SH-SY5Y (cell line): ENCODE measurements at regions not wholly inside any gene's neighbourhood (a gene's known extent, or its start where the extent isn't known, plus 50 kb on each side); places are given as distances from the start of the nearest gene placed in this dataset.
A peak's percentile ranks its signal among the peaks of the same experiment; 100 is the strongest.

Source experiments
- GATA2 ChIP-seq: IDR thresholded peaks from 2 replicates; pipeline ENCODE4 v1.6.1; 2011; ENCODE audit warnings: mild to moderate bottlenecking, low read depth, low read length
- GATA3 ChIP-seq: IDR thresholded peaks from 2 replicates; pipeline ENCODE4 v1.6.1; 2011; ENCODE audit warnings: low read depth, mild to moderate bottlenecking, low read length, moderate library complexity

GRCh38 chr2:208545403-208546042 is 138.9 kb downstream of the PTH2R start:
- no peak for TF ChIP-seq GATA2
- no peak for TF ChIP-seq GATA3

DNA sequence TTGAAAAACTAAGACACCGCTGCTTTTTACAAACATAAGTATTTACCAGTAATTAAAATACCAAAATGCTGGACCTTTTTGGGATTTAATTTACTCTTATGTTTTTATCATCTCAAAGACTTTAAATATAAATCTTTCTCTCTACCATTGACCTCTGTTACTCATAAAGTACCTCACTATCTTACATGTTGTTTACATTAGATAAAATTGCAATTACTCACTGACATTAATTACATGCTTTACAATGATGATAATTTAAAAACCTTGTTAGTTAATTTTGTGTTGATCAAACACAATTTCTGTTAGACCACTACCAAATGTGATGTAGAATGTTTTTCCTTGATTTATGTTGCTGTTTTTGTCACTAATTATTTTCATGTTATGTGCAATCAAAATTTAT is 139.5 kb downstream of the PTH2R start:
- TF ChIP-seq GATA2: no peak
- TF ChIP-seq GATA3: no peak

GRCh38 chr2:208546860-208547650 is 140.5 kb downstream of the PTH2R start:
- no peak for TF ChIP-seq GATA3
- TF ChIP-seq GATA2: no peak

DNA sequence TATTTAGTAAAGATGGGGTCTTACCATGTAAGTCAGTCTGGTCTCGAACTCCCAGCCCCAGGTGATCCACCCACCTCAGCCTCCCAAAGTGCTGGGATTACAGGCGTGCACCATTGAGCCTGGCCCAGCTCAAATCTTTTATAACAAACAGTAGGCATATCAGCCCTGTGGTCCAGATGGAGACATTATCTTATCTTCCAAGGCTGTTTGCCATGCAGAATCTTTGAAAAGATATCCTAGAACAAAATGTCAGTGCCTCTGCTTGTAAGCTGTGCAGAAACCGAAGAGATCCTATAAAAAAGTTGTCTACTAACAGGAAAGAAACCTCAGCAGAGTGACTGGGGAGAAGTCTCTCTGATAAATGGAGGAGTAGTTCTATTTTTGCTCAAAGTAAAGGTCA is 142.1 kb downstream of the PTH2R start:
- TF ChIP-seq GATA3 (no peak), GATA2 (no peak)

DNA sequence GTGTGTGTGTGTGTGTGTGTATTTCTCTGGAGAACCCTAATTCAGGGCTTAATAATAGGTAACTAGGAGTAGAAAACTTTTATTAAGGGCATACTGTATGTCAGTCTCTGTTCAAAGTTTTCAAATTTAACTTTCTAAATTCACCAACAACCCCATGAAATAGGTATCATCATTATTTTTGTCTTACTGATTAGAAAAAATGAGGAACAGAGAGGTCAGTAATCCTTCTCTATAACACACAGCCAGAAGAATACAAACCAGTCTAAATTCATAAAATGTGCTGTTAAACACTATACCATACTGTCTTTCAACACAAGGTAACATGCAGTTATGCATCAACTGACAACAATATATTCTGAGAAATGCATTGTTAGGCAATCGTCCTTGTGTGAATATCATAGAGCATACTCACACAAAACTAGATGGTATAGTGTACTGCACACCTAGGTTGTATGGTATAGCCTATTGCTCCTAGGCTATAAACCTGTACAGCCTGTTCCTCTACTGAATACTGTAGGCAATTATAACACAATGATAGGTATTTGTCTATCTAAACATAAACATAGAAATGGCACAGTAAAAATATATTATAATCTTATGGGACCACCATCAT is 143.1 kb downstream of the PTH2R start:
- no peak for TF ChIP-seq GATA3
- no peak for TF ChIP-seq GATA2

DNA sequence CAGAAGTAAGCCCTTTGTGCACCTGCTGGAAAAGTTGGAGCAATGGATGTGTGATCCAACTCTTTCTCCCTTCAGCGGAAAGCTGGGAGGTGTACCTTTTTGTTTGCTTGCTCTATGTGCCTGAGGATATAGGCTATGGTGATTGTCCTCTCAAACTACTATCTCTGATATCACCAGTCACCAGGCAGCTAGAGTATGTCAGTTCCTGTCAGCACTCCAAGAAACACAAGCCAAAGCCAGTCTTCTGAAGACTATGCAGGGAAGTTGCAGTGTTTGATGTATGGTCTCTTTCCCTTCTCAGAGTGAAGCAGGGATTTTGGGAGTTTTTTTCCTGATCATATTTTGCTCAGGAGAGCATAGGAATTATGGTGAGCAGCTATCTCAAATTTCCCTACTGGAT is 146.4 kb downstream of the PTH2R start:
- TF ChIP-seq GATA2: no peak
- TF ChIP-seq GATA3: no peak

DNA sequence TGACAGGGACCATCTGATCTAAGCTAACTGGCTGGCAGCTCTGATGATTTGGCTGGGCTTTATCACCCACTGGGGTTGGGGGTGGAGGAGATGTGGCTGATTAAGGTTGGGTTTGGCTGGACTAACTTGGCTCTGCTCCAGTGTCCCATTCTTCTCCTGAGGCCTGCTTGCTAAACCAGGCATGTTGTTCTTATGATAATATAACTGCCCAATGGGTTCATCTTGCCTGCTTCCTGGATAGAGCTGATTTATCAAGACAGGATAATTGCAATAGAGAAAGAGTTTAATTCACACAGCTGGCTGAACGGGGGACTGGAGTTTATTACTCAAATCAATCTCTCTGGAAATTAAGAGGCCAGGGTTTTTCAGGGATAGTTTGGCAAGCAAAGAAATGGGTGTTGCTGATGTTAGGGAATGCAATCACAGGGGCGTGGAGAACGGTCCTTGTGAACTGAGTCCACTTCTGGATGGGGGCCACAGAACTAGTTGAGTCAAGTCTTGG is 150.4 kb downstream of the PTH2R start:
- TF ChIP-seq GATA2 (peak; percentile 100), GATA3 (peak; percentile 97)

GRCh38 chr2:208565690-208566416 is 159.3 kb downstream of the PTH2R start:
- TF ChIP-seq GATA3 (no peak), GATA2 (no peak)

GRCh38 chr2:208568203-208568602 is 161.6 kb downstream of the PTH2R start:
- TF ChIP-seq GATA3: no peak
- no peak for TF ChIP-seq GATA2

DNA sequence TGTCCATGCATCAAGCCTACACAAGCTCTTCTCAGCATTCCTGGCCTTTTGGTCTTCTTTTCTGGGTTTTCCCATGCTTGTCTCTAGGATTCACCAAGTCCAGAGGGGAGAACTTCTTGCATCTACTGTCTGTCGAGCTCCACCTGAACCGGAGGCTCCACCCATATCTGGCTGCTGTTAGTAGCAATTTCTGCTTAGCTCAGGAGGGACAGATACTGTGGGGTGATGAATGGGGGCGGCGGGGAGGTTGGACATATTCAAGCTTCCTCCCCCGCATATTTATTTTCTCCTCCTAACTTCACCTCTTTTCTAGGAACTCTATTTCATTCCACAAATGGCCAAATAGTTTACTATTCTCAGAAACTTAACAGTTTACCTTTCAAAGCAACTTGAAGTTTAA is 163.5 kb downstream of the PTH2R start:
- TF ChIP-seq GATA2 (no peak), GATA3 (no peak)

DNA sequence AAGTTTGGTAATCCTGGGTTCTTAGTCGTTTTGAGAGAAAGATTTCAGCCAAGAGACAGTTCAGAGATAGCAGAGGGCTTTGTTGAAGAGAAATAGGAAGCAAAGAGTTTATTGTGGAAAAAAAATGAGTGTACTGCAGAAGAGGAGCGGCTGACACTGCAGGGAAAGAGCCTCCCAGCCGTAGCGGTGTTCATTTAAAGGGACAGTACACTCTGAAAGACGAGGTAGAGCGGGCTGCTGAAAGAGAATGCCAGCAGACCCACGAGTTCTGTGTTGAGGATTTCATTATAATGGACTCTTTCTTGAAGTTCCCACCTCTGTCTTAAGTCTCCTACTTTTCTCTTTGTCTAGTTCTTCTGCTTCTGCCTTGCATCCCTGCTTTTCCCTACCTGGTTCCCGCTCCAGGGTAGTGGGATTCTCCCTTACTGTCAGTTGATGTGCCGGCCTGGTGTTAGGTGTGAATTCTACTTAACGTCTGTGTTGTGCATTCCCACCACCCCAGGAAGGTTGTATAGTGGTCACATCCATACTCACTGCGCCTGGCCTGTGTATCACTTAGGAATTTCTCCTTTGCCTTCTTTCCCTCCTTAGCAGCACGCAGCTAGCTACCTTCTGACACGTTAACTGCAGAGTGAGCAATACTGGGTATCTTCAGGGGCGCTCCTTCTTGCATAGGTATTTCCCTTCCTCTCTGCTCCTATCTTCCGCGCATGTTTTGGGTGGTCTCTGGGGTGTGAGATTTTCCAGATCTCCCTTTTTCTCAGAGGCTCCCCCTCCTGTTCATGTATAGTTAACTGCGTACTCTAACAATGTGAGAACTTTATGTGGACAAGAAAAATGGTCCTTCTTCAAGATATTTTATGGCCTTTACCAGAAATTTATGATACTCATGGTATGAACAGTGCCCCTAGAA is 164.5 kb downstream of the PTH2R start:
- TF ChIP-seq GATA2: no peak
- no peak for TF ChIP-seq GATA3

GRCh38 chr2:208571764-208572131 is 165.2 kb downstream of the PTH2R start:
- TF ChIP-seq GATA2: no peak
- no peak for TF ChIP-seq GATA3

DNA sequence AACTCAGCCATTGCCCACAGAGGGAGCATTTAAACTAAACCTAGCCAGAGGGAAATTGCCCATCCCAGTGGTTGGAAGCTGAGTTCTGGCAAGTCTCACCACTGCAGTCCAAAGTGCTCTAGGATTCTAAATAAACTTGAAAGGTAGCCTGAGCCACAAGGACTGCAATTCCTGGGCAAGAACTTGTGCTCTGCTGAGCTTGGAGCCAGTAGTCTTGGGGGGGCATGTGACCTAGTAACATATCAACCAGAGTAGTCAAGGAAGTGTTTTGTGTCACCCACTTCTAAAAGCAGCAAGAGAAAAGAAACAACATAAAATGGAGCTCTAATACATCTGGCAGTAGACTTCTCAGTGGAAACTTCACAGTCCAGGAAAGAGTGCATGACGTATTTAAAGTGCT is 167.0 kb downstream of the PTH2R start:
- TF ChIP-seq GATA2 (no peak), GATA3 (no peak)
